Panc1 (cell line): ENCODE measurements at regions not wholly inside any gene's neighbourhood (a gene's known extent, or its start where the extent isn't known, plus 50 kb on each side); places are given as distances from the start of the nearest gene placed in this dataset.

Experiments used
- ATAC-seq: fragments of 200-7000 bp; cut with Tn5 transposase; 2 replicates; pipeline ENCODE4 v1.9.1; 2020; ENCODE audit warnings: mild to moderate bottlenecking, moderate library complexity
- BruUV-seq: library from RNA; stranded (reverse); fragments of 400-500 nt; replicated peaks from 2 replicates; lab custom pipeline; 2021; lab: Mats Ljungman, UMichigan
- CTCF ChIA-PET: fragments of 300-600 bp; sonication (Branson Sonifier 250); formaldehyde crosslinking; loops from one replicate; lab custom pipeline; 2022; ENCODE audit warnings: antibody characterized with exemption; lab: Charles Lee
- POLR2A ChIA-PET: fragments of 300-600 bp; sonication (Branson Sonifier 250); formaldehyde crosslinking; loops from one replicate; lab custom pipeline; 2022; ENCODE audit warnings: antibody characterized with exemption; lab: Charles Lee
- DNase-seq: peaks from one replicate; pipeline ENCODE4 v3.0.0-alpha.2; 2010; ENCODE audit warnings: low read depth, low spot score
- H3K27ac ChIP-seq: 2 replicates; pipeline ENCODE4 v1.5.1; 2011; ENCODE audit warnings: mild to moderate bottlenecking, low read length, inconsistent platforms
- H3K27me3 ChIP-seq: fragments of 200-500 bp; sonication (Bioruptor generic); 2 replicates; pipeline ENCODE4 v1.6.0; 2014; ENCODE audit warnings: low read length, inconsistent platforms; ENCODE audit not compliant: control insufficient read depth, insufficient read depth
- H3K36me3 ChIP-seq: fragments of 200-500 bp; sonication (Bioruptor generic); 2 replicates; pipeline ENCODE4 v1.5.1; 2014; ENCODE audit warnings: inconsistent platforms, mild to moderate bottlenecking, low read length, moderate library complexity; ENCODE audit not compliant: control insufficient read depth, insufficient read depth
- H3K4me1 ChIP-seq: 2 replicates; pipeline ENCODE4 v1.5.1; 2011; ENCODE audit warnings: inconsistent platforms, mild to moderate bottlenecking, low read length, moderate library complexity; ENCODE audit not compliant: control insufficient read depth, insufficient read depth
- H3K4me3 ChIP-seq, 2 experiments: 2 replicates each; pipeline ENCODE4 v1.5.1; 2011 to 2012; ENCODE audit warnings: low read depth in 2 of 2, low read length in 2 of 2, mild to moderate bottlenecking in 2 of 2, inconsistent platforms in 1 of 2, moderate library complexity in 1 of 2
- H3K9me3 ChIP-seq: fragments of 200-500 bp; sonication (Bioruptor generic); 2 replicates; pipeline ENCODE4 v1.5.1; 2014; ENCODE audit warnings: low read depth, mild to moderate bottlenecking, inconsistent platforms, low read length, moderate library complexity; ENCODE audit not compliant: control insufficient read depth, insufficient read depth
- POLR2AphosphoS5 ChIP-seq: IDR thresholded peaks from 2 replicates; pipeline ENCODE4 v1.6.1; 2012; ENCODE audit warnings: mild to moderate bottlenecking, low read depth, low read length, moderate library complexity
- SIN3A ChIP-seq: IDR thresholded peaks from 2 replicates; pipeline ENCODE4 v1.6.1; 2012; ENCODE audit warnings: low read depth, mild to moderate bottlenecking, low read length, moderate library complexity, borderline replicate concordance; ENCODE audit not compliant: insufficient read depth
- TCF7L2 ChIP-seq: IDR thresholded peaks from 2 replicates; pipeline ENCODE4 v1.6.1; 2011; ENCODE audit warnings: mild to moderate bottlenecking, low read depth, low read length, inconsistent platforms
- in situ Hi-C: cut with HindIII; loops from 2 replicates; pipeline ENCODE4 v1.10.0; 2016; ENCODE audit warnings: low sequenced_read_pairs, low pct_unique_long_range_greater_than_20kb
- intact Hi-C: fragments of 100-400 bp; cut with micrococcal nuclease; formaldehyde crosslinking; loops from one replicate; pipeline ENCODE4 v1.10.0; 2022; ENCODE audit not compliant: unreplicated experiment
- TF ChIP-seq, protein P1 (sequence below), 2 experiments: IDR thresholded peaks; 2 replicates each; pipeline ENCODE4 v1.6.1; 2011 to 2012; ENCODE audit warnings: low read depth in 2 of 2, control low read depth in 1 of 2, low read length in 1 of 2, mild to moderate bottlenecking in 1 of 2, moderate library complexity in 1 of 2; ENCODE audit not compliant: insufficient read depth in 1 of 2
- TF ChIP-seq, protein P2 (sequence below): fragments of 450-650 bp; IDR thresholded peaks from 2 replicates; pipeline ENCODE4 v1.5.1; 2017; ENCODE audit warnings: mild to moderate bottlenecking

DNA sequence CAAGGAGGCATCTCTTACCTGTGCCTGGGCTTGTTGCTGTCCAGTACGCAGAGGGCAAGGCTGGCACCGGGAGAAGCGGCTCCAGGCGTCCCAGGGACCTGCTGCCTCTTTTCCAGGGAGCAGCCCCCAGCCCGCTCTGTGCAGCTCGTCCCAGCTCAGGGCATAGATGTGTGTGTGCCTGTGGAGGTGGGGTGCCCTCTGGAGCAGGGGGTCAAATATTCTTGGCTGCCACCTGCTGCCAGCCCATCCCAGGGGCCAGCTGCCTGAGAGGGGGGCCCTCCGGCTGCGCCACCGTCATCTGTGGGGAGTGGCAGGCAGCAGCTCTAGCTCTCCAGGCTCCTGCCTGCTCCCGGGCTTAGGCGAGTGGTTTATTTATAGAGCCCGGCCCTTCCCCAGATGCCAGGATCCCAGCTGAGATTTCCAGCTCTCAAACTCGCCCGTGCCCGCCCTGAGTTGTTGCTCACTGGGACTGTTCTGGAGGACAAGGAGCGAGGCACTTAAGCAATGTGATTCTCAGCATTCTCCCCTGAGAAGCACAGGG, 87.5 kb downstream of the RTL6 start:
- H3K27ac ChIP-seq, result no peak overlapping the region
- no TSS peak for BruUV-seq
- no peak overlapping the region for H3K4me3 ChIP-seq
- TF ChIP-seq POLR2AphosphoS5 (no peak), SIN3A (no peak)
- ATAC-seq (no peak), DNase-seq (no peak)
- intact Hi-C loops, result no loop called here
- no peaks in the 10 kb centered on the region; the same call in 1 of the 2 replicates for H3K27me3 ChIP-seq
- ChIA-PET POLR2A (no interaction called here), CTCF (no interaction called here)
- H3K9me3 ChIP-seq, result no peaks in the 10 kb centered on the region
- in situ Hi-C loops, result no loop called here
- H3K36me3 ChIP-seq, result no peaks in the 10 kb centered on the region
- no peaks in the 10 kb centered on the region for H3K4me1 ChIP-seq

DNA sequence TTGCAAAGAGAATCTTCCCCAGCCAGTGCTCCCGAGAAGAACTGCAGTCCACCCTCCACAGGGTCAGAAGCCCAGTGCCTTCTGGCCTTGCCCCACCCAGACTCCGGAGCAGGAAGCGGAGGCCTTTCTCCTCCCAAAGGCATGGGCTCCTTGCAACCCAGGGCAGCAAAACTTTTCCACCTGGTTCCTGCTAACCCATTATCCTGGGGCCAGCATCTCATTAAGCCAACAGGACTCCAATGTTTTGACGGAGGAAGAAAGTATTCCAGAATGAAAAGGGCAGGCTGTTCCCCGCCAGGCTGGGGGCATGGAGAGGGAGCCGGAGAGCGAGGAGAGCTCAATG, 88.1 kb downstream of the RTL6 start:
- in situ Hi-C loops, result no loop called here
- POLR2A ChIA-PET, result no interaction called here
- Histone ChIP-seq H3K4me3 (no peak overlapping the region), H3K9me3 (no peaks in the 10 kb centered on the region), H3K27ac (no peak overlapping the region), H3K36me3 (no peaks in the 10 kb centered on the region), H3K27me3 (no peaks in the 10 kb centered on the region; the same call in 1 of the 2 replicates), H3K4me1 (no peaks in the 10 kb centered on the region)
- no peak for TF ChIP-seq TCF7L2
- no peak for TF ChIP-seq POLR2AphosphoS5
- TF ChIP-seq, protein P1, sequence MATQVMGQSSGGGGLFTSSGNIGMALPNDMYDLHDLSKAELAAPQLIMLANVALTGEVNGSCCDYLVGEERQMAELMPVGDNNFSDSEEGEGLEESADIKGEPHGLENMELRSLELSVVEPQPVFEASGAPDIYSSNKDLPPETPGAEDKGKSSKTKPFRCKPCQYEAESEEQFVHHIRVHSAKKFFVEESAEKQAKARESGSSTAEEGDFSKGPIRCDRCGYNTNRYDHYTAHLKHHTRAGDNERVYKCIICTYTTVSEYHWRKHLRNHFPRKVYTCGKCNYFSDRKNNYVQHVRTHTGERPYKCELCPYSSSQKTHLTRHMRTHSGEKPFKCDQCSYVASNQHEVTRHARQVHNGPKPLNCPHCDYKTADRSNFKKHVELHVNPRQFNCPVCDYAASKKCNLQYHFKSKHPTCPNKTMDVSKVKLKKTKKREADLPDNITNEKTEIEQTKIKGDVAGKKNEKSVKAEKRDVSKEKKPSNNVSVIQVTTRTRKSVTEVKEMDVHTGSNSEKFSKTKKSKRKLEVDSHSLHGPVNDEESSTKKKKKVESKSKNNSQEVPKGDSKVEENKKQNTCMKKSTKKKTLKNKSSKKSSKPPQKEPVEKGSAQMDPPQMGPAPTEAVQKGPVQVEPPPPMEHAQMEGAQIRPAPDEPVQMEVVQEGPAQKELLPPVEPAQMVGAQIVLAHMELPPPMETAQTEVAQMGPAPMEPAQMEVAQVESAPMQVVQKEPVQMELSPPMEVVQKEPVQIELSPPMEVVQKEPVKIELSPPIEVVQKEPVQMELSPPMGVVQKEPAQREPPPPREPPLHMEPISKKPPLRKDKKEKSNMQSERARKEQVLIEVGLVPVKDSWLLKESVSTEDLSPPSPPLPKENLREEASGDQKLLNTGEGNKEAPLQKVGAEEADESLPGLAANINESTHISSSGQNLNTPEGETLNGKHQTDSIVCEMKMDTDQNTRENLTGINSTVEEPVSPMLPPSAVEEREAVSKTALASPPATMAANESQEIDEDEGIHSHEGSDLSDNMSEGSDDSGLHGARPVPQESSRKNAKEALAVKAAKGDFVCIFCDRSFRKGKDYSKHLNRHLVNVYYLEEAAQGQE (IDR thresholded peaks at IDR 0.05; ENCODE audit: insufficient read depth in 1 of 2, low read depth in 2 of 2, low read length in 1 of 2), result no peak
- no peak for TF ChIP-seq SIN3A
- TF ChIP-seq, protein P2, sequence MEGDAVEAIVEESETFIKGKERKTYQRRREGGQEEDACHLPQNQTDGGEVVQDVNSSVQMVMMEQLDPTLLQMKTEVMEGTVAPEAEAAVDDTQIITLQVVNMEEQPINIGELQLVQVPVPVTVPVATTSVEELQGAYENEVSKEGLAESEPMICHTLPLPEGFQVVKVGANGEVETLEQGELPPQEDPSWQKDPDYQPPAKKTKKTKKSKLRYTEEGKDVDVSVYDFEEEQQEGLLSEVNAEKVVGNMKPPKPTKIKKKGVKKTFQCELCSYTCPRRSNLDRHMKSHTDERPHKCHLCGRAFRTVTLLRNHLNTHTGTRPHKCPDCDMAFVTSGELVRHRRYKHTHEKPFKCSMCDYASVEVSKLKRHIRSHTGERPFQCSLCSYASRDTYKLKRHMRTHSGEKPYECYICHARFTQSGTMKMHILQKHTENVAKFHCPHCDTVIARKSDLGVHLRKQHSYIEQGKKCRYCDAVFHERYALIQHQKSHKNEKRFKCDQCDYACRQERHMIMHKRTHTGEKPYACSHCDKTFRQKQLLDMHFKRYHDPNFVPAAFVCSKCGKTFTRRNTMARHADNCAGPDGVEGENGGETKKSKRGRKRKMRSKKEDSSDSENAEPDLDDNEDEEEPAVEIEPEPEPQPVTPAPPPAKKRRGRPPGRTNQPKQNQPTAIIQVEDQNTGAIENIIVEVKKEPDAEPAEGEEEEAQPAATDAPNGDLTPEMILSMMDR, result no peak
- intact Hi-C loops, result no loop called here
- BruUV-seq, result no TSS peak
- DNase-seq (no peak), ATAC-seq (no peak)
- CTCF ChIA-PET, result no interaction called here

DNA sequence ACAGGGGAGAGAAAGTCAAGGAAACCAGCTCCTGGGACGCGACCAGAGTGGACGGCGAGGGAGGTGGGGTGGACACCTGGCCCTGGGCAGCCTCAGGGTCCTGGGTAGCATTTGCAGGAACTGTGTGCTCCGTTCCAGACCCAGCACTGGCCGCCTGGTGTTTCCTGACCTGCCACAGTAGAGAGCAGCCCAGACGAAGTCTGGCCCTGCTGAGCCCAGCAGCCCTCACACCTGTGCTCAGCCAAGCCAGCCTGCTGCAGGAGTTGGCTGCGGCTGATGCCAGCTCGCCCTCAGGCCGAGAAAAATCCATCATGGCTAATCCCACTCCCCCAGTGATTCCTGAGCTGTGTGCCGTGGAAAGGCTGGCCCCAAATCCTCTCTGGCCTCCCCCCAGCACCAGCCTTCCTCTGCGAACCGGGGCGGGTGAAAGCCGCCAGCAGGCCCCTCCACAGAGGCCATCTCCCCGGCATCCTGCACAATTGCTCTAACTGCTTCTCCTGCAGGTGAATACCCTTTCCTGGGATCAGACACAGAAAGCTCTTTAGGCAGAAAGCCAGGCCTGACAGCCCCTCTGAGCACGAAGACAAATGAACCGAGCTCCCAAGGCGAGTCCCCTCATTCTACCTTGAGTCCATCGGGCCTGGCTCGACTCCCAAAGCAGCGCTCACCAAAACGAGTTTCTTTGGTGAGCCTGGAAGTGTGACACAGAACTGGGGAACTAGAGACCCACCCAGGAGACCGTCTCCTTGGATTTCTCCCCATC, 88.6 kb downstream of the RTL6 start:
- POLR2A ChIA-PET, result no interaction called here
- intact Hi-C loops, result no loop called here

More for the DNA sequence above, 88.6 kb downstream of the RTL6 start:
- ATAC-seq (no peak), DNase-seq (no peak)
- Histone ChIP-seq H3K4me3 (no peak overlapping the region), H3K9me3 (no peaks in the 10 kb centered on the region), H3K4me1 (no peaks in the 10 kb centered on the region), H3K36me3 (no peaks in the 10 kb centered on the region), H3K27me3 (no peaks in the 10 kb centered on the region; the same call in 1 of the 2 replicates), H3K27ac (no peak overlapping the region)
- in situ Hi-C loops, result no loop called here
- no TSS peak for BruUV-seq
- TF ChIP-seq, protein P2, result no peak
- no peak for TF ChIP-seq SIN3A
- no peak for TF ChIP-seq TCF7L2
- TF ChIP-seq, protein P1 (IDR thresholded peaks at IDR 0.05; ENCODE audit: insufficient read depth in 1 of 2, low read depth in 2 of 2, low read length in 1 of 2), result no peak
- CTCF ChIA-PET, result no interaction called here
